ENCODE measurements at regions not wholly inside any gene's neighbourhood (a gene's known extent, or its start where the extent isn't known, plus 50 kb on each side); places are given as distances from the start of the nearest gene placed in this dataset.

DNA sequence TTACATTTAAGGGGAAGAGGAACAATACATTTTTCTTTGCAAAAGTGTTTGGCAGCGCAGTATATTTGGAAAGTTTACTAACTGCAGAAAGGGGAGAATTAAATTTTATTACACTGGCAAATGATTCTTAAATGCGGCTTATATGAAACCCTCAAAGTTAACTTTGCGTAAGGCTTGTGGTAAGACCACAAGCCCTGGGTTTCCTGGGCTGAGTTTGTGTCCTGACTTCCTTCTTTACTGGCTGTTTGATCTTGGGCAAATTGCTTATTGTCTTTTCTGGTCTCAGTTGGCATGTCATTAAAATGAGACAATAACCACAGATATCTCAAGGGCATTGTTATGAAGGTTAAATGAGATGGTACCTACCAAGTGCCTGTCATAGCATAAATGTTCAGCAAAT is 106.8 kb downstream of the GLRX3 start:
- H3K36me3 ChIP-seq: no peaks in the 10 kb centered on the region
- H3K27ac ChIP-seq: no peak overlapping the region
- TF ChIP-seq, protein P1, sequence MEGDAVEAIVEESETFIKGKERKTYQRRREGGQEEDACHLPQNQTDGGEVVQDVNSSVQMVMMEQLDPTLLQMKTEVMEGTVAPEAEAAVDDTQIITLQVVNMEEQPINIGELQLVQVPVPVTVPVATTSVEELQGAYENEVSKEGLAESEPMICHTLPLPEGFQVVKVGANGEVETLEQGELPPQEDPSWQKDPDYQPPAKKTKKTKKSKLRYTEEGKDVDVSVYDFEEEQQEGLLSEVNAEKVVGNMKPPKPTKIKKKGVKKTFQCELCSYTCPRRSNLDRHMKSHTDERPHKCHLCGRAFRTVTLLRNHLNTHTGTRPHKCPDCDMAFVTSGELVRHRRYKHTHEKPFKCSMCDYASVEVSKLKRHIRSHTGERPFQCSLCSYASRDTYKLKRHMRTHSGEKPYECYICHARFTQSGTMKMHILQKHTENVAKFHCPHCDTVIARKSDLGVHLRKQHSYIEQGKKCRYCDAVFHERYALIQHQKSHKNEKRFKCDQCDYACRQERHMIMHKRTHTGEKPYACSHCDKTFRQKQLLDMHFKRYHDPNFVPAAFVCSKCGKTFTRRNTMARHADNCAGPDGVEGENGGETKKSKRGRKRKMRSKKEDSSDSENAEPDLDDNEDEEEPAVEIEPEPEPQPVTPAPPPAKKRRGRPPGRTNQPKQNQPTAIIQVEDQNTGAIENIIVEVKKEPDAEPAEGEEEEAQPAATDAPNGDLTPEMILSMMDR (IDR thresholded peaks at IDR 0.05; ENCODE audit: low read depth, low read length): no peak
- H3K4me1 ChIP-seq (ENCODE audit: low read depth): no peaks in the 10 kb centered on the region
- no peaks in the 10 kb centered on the region for H3K9me3 ChIP-seq (ENCODE audit: low read depth)
- no peak overlapping the region for H3K4me3 ChIP-seq
- H3K27me3 ChIP-seq: no peaks in the 10 kb centered on the region
- DNase-seq (ENCODE audit: low read depth in 1 of 2, low spot score in 1 of 2): no peak

DNA sequence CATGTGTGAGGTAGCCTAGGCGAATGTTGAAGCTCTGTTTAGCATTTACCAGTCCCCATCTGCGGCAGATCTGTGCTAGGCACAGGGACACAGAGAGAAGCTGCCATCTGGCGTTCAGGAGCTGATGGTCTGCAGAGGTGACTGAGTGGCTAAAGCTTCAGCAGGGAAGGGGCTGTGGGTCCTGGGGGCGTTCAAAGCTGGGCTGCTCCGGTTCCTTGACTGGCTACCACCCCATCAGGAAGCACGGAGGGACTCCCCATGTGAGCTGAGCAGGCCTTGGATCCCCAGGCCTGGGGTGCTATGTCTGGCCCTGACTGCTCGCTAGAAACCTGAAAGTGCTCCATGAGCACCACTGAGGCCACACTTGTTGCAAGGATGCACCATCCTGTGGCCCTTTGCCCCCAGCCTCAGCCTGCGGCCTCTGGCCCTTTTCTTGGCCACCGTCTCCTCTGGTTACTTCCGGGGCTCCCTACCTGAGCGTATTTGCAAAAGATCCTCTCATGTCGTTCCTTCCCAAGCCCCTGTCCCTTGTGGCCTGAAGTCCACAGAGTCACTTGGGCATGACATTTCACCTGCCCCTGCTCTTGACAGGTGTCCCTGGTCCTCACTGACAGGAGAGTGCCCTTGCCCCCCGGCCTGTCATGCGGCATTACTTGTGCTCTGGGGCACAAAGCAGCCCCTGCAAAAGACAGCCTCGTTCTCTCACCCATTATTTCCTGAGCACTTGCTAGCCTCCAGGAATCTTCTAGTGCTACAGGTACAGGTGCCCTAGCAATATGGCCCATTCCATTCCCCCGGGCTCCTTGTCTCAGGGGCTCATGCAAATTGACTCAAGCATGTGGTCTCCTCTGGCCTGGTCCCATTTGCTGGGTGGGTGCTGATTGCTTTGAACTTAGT is 108.1 kb downstream of the GLRX3 start:
- H3K27ac ChIP-seq: no peak overlapping the region
- TF ChIP-seq, protein P1 (IDR thresholded peaks at IDR 0.05; ENCODE audit: low read depth, low read length): no peak
- no peak for DNase-seq (ENCODE audit: low read depth in 1 of 2, low spot score in 1 of 2)
- H3K27me3 ChIP-seq: no peaks in the 10 kb centered on the region
- no peaks in the 10 kb centered on the region for H3K4me1 ChIP-seq (ENCODE audit: low read depth)
- no peak overlapping the region for H3K4me3 ChIP-seq
- H3K36me3 ChIP-seq: no peaks in the 10 kb centered on the region
- H3K9me3 ChIP-seq (ENCODE audit: low read depth): no peaks in the 10 kb centered on the region

DNA sequence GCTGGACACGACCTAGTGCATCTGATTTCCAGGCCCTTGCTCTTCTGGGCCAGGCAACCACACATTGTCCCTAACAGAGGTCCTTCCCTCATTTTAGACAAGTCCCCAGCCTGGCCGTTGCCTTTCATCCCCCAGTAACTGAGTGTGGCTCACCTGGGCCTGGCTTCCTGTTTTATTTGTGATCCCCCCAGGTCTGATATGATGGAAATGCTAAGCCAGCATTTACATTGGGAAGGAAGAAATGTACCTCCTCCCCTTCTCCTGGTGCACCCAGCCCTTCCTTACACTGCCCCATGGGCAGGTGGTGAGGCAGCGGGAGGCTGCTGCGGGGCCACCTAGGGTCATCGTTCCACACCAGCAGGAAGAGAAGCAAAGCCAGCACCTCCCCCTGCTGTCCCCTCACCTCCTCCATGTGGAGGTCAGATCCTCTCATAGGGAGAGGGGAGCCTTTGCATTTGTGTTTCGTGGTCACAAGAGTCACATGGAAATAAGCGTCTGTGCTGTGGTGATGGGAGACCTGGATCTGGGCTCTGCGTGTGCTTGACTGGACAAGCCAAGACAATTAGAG is 108.8 kb downstream of the GLRX3 start:
- TF ChIP-seq, protein P1 (IDR thresholded peaks at IDR 0.05; ENCODE audit: low read depth, low read length): no peak

DNA sequence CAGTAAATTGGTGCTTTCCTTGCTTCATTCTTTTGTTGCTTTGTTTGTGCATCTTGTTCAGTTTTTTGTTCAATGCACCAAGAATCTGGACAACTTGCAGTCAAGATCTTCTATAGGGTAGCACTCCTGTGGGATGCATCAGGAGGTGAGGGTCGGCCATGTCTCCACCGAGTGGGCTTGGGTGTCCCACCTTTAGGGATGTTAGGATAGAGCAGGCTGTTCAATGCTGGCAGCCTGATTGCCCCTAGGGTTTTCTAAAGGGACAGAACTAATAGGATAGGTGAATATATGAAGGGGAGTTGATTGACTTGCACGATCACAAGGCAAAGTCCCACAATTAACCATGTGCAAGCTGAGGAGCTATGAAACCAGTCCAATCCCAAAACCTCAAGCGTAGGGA is 109.9 kb downstream of the GLRX3 start:
- H3K4me3 ChIP-seq: no peak overlapping the region
- H3K27ac ChIP-seq: no peak overlapping the region
- no peak for DNase-seq (ENCODE audit: low read depth in 1 of 2, low spot score in 1 of 2)
- TF ChIP-seq, protein P1 (IDR thresholded peaks at IDR 0.05; ENCODE audit: low read depth, low read length): no peak
- no peaks in the 10 kb centered on the region for H3K27me3 ChIP-seq
- no peaks in the 10 kb centered on the region for H3K4me1 ChIP-seq (ENCODE audit: low read depth)
- H3K36me3 ChIP-seq: no peaks in the 10 kb centered on the region
- H3K9me3 ChIP-seq (ENCODE audit: low read depth): no peaks in the 10 kb centered on the region

More for the DNA sequence above, 108.8 kb downstream of the GLRX3 start:
- Histone ChIP-seq H3K27me3 (no peaks in the 10 kb centered on the region), H3K4me3 (no peak overlapping the region), H3K36me3 (no peaks in the 10 kb centered on the region), H3K9me3 (ENCODE audit: low read depth) (no peaks in the 10 kb centered on the region), H3K4me1 (ENCODE audit: low read depth) (no peaks in the 10 kb centered on the region), H3K27ac (no peak overlapping the region)
- DNase-seq (ENCODE audit: low read depth in 1 of 2, low spot score in 1 of 2): no peak

DNA sequence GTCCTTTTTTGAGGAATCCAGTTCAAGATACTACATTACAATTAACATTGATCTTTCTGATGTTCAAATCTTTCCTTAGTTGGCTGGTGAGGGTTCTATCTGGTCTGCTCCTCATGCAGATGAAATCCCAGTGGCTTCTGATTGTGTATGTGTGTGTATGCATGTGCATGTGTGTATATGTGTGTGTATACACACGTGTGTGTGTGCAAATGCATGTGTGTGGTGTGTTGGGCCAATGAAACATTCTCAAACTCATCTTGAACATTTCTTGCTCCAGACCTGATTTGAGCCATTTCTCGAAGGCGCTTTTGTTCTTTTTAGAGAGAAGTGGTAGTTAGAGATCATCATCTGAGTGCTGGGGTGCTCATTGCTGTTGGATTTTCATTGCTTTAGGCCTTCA is 113.9 kb downstream of the GLRX3 start:
- TF ChIP-seq, protein P1 (IDR thresholded peaks at IDR 0.05; ENCODE audit: low read depth, low read length): no peak
- Histone ChIP-seq H3K4me3 (no peak overlapping the region), H3K4me1 (ENCODE audit: low read depth) (no peaks in the 10 kb centered on the region), H3K27ac (no peak overlapping the region), H3K27me3 (no peaks in the 10 kb centered on the region), H3K36me3 (no peaks in the 10 kb centered on the region), H3K9me3 (ENCODE audit: low read depth) (no peaks in the 10 kb centered on the region)
- DNase-seq (ENCODE audit: low read depth in 1 of 2, low spot score in 1 of 2): no peak
